Peyer's patch (tissue), 4 donors: ENCODE measurements at regions not wholly inside any gene's neighbourhood (a gene's known extent, or its start where the extent isn't known, plus 50 kb on each side); places are given as distances from the start of the nearest gene placed in this dataset.

ENCODE experiments used
- DNase-seq, 3 donors: peaks; one replicate each; pipeline ENCODE4 v3.0.0-alpha.2; 2017 to 2019
- H3K27ac ChIP-seq, 4 donors: fragments of 200-600 bp; sonication (generic); one replicate each; pipeline ENCODE4 v1.5.1; 2016 to 2019
- H3K27me3 ChIP-seq, 2 donors: fragments of 200-600 bp; sonication (generic); one replicate each; pipeline ENCODE4 v1.5.1; 2019
- H3K36me3 ChIP-seq, 3 donors: fragments of 200-600 bp; sonication (generic); one replicate each; pipeline ENCODE4 v1.5.1; 2016 to 2019
- H3K4me1 ChIP-seq, 4 donors: fragments of 200-600 bp; sonication (generic); one replicate each; pipeline ENCODE4 v1.5.1; 2016 to 2019
- H3K4me3 ChIP-seq, 4 donors: fragments of 200-600 bp; sonication (generic); 1 replicate in 3 of 4; 2 replicates in 1 of 4; pipeline ENCODE4 v1.5.1; 2016 to 2019; ENCODE audit warnings: mild to moderate bottlenecking in 1 of 4
- H3K9me3 ChIP-seq, 4 donors: fragments of 200-600 bp; sonication (generic); one replicate each; pipeline ENCODE4 v1.5.1; 2016 to 2019; ENCODE audit warnings: mild to moderate bottlenecking in 1 of 4
- CTCF ChIP-seq, 6 experiments: fragments of 450-650 bp in 4 of 6; fragments of 200-600 bp in 2 of 6; sonication (generic) in 1 of 6; IDR thresholded peaks; one replicate each; pipeline ENCODE4 v1.5.1; 2017 to 2019; ENCODE audit warnings: antibody characterized with exemption in 6 of 6, mild to moderate bottlenecking in 3 of 6, moderate library complexity in 1 of 6
- POLR2A ChIP-seq, 2 donors: fragments of 450-650 bp; IDR thresholded peaks; one replicate each; pipeline ENCODE4 v1.5.1; 2017; ENCODE audit warnings: antibody characterized with exemption in 2 of 2, mild to moderate bottlenecking in 2 of 2, moderate library complexity in 2 of 2

- Histone ChIP-seq H3K9me3 (no peaks in the 10 kb centered on the region), H3K27me3 (no peaks in the 10 kb centered on the region), H3K4me1 (no peaks in the 10 kb centered on the region), H3K4me3 (no peak overlapping the region), H3K36me3 (no peaks in the 10 kb centered on the region), H3K27ac (no peak overlapping the region)
- no peak for DNase-seq
- no peak for TF ChIP-seq CTCF (IDR thresholded peaks at IDR 0.05)
- no peak for TF ChIP-seq POLR2A (IDR thresholded peaks at IDR 0.05)
Observed at GRCh38 chr13:30020726-30021312, 170.4 kb upstream of the UBL3 start.

GRCh38 chr13:30019648-30020626 lies 169.5 kb upstream of the UBL3 start:
- no peak overlapping the region for H3K4me3 ChIP-seq
- TF ChIP-seq POLR2A (IDR thresholded peaks at IDR 0.05): no peak
- no peak for TF ChIP-seq CTCF (IDR thresholded peaks at IDR 0.05)
- no peaks in the 10 kb centered on the region for H3K27me3 ChIP-seq
- H3K36me3 ChIP-seq: no peaks in the 10 kb centered on the region
- DNase-seq: no peak
- no peak overlapping the region for H3K27ac ChIP-seq
- no peaks in the 10 kb centered on the region for H3K9me3 ChIP-seq
- H3K4me1 ChIP-seq: no peaks in the 10 kb centered on the region

- Histone ChIP-seq H3K27me3 (no peaks in the 10 kb centered on the region), H3K36me3 (no peaks in the 10 kb centered on the region), H3K4me3 (no peak overlapping the region), H3K27ac (no peak overlapping the region), H3K4me1 (no peaks in the 10 kb centered on the region), H3K9me3 (no peaks in the 10 kb centered on the region)
- DNase-seq: no peak
- TF ChIP-seq CTCF (IDR thresholded peaks at IDR 0.05) (no peak), POLR2A (IDR thresholded peaks at IDR 0.05) (no peak)
Observed at GRCh38 chr13:30017880-30018279, 167.5 kb upstream of the UBL3 start.

GRCh38 chr13:30016398-30016797 lies 166.0 kb upstream of the UBL3 start:
- H3K27me3 ChIP-seq: no peaks in the 10 kb centered on the region
- H3K4me1 ChIP-seq: no peaks in the 10 kb centered on the region
- no peaks in the 10 kb centered on the region for H3K36me3 ChIP-seq
- TF ChIP-seq POLR2A (IDR thresholded peaks at IDR 0.05): no peak
- no peak for TF ChIP-seq CTCF (IDR thresholded peaks at IDR 0.05)
- H3K9me3 ChIP-seq: no peaks in the 10 kb centered on the region
- H3K4me3 ChIP-seq: no peak overlapping the region
- no peak for DNase-seq
- no peak overlapping the region for H3K27ac ChIP-seq

GRCh38 chr13:30009411-30009810 lies 159.0 kb upstream of the UBL3 start:
- Histone ChIP-seq H3K27me3 (no peaks in the 10 kb centered on the region), H3K9me3 (no peaks in the 10 kb centered on the region), H3K27ac (no peak overlapping the region), H3K4me1 (no peaks in the 10 kb centered on the region), H3K36me3 (no peaks in the 10 kb centered on the region), H3K4me3 (no peak overlapping the region)
- no peak for DNase-seq
- no peak for TF ChIP-seq POLR2A (IDR thresholded peaks at IDR 0.05)
- no peak for TF ChIP-seq CTCF (IDR thresholded peaks at IDR 0.05)
